HG02623 (cell line): ENCODE measurements at regions not wholly inside any gene's neighbourhood (a gene's known extent, or its start where the extent isn't known, plus 50 kb on each side); places are given as distances from the start of the nearest gene placed in this dataset.

Experiments used
- ATAC-seq: cut with Tn5 transposase; IDR thresholded peaks from one replicate; pipeline ENCODE4 v1.9.1; 2021; ENCODE audit warnings: moderate library complexity; ENCODE audit not compliant: unreplicated experiment

DNA sequence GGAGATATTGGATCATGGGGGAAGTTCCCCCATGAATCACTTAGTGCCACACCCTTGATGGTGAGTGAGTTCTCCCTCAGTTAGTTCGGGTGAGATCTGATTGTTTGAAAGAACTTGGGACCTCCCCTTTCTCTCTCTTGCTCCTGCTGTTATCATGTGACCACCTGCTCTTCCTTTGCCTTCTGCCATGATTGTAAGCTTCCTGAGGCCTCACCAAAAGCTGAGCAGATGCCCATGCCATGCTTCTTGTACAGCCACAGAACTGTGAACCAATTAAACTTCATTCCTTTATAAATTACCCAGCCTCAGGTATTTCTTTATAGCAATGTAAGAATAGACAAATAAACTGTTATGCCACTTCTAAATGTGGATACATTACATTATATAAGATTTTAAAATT is 686.7 kb upstream of the MARCKS start:
- ATAC-seq: no peak

DNA sequence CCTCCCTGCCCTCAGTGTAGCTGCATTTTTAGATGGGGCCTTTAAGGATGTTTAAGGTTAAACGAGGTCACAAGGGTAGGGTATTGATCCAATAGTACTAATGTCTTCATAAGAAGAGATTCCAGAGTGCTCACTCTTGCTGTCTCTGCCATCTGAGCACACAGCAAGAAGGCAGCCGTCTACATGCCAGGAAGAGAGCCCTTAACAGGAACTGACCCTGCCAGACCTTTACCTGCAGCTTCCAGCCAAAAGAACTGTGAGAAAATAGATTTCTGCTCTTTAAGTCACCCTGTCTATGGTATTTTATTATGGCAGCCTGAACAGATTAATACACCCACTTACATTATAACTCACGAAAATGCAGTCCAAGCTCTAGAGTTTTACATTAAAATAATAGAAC is 685.3 kb upstream of the MARCKS start:
- ATAC-seq: no peak

DNA sequence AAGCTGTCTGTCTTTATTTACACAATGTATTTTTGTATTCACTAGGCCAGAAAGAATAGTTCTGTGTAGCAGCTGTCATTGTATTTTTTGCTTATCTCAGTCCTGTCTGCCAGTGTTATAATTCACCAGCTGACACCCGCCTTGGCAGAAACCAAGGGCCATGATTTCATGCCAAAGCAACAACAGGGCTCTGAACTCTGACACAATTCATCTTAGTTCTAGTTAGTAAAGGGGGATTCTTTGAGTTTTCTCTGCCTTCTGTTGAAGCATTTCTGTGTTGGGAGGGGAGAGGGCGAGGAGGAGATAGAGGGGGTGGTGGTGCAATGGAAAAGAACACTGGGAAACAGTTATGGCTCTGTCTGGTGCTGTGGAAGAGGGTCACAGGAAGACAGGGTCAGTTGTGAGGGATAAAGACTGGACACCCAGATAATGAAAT is 684.6 kb upstream of the MARCKS start:
- ATAC-seq: no peak

DNA sequence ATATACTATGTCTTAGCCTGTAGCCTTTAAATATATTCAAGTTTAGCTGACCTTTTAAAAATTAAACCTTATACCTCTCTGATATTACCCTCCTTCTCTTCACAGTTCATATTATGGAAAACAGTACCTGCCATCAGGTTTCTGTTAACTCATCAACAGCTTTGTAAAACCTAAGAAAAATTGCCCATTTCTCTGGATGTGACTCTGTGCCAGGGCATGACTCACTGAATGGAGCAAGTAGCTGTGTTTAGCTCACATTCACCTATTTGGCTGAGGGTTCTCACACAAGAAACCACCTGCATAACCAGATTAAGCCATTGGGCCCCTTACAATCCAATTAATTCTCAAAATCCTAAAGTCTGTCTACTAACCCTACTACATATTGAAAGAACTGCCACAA is 678.8 kb upstream of the MARCKS start:
- ATAC-seq: no peak

DNA sequence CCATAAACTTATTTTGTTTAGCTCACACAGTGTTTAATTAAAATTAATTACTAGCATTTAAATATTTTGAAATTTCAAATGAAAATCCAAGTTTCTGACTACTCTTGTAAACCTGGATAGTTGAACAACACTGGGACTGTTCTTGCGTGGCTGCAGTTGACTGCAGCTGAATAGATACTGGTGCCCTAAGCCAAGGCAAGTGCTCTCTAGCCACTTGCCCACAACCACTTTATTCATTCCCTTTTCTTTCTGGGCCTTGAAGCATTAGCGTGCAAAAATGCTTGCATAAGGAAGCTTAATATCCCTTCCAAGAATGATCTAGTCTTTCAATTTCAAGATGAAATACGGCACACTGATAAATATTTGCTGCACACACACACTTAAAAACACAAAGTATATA is 676.0 kb upstream of the MARCKS start:
- no peak for ATAC-seq

DNA sequence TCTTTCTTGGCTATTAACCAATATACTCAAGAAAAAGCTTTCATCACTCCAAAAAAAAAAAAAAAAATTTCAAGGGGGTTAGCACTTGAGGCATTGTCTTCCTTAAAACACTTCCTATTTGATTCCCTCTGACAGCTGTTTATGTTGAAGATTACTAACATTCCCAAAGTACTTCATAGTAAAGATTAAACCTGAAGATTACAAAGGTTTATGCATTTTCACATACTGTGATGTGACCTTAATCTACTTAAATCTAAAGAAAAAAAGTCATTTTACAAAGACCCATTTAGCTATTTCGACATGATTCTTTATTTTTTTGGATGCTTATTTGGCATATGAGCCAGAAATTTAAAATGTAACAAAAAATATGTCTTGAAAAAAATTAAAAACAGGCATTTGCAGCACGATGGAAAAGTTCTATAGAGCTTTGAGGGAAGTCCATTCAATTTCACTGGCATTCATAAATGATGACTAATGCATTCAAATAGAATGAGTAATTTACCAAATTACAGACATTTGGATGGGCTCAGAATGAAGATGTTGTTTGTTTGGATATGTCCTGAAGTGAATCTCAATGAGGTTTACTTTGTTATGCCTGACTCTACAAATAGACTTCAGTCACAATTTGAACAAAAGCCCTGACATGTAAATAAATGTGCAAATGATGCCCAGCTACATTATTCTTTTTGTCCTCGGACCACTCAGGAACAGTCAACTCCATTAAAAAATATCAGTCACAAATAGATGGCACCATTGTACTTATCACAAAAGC is 674.6 kb upstream of the MARCKS start:
- ATAC-seq: no peak

DNA sequence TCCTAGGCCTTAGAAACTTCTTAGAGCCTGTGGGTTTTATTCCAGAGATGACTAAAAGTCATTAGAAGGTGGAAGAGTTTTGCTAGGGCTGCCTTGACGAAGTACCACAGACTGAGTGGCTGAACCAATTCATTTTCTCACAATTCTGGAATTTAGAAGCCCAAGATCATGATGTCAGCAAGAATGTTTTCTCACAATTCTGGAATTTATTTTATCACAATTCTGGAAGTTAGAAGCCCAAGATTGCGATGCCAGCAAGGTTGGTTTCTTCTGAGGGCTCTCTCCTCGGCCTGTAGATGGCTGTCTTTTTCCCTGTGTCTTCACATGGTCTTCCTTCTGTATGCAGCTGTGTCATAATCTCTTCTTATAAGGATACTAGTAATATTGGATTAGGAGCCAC is 672.9 kb upstream of the MARCKS start:
- no peak for ATAC-seq

DNA sequence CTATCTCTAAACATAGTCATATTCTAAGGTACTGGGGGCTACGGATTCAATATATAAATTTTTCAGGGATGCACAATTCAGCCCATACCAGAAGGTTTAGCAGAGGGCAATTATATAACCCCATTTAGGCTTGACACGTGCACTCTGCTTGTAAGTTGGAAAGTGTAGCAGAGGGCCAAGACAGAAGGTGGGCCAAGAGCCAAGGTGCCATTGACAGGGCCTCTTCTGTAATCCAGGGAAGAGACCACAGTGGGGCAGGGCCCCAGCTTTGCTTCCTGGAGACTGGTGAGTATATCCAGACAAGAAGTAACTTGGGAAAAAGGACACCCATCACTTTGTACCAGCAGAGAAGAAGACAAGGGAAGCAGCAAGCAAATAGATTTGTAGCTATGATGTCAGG is 672.4 kb upstream of the MARCKS start:
- no peak for ATAC-seq

DNA sequence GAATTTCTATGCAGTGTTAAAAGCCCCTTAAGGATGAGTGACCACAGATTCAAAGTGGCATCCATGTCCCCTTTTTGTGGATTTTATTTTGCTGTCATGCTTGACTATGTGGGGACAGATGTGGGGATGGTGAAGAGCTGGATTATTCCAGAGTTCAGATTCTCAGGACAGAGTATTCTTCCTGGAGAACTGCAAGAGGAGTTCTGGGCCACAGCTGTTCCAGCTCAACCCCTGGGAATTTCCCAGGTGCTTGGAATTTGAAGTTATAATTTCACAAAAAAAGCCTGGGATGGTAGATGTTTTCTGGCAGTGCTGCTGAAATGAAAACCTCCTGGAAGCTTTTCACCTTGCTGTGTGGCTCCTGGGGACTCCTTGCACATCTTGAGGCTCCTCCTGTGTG is 671.8 kb upstream of the MARCKS start:
- ATAC-seq: no peak

DNA sequence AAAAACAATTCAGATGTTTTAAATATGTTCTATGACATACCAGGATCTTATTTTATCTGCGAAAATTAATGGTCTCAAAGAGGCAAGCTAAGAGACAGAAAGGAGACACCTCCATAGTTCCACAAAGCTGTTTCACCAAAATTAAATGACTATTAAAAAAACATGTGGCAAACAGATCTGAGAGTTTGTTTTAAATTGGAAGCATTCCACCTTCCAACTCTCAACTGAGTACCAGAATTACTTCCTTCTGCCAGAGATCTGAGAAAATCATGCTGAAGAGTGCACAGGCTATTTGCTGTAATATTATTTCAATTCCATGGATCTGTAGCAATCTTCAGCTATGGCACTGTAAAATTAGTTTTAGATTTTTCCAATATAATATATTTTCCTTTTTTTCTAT is 669.5 kb upstream of the MARCKS start:
- ATAC-seq: no peak

DNA sequence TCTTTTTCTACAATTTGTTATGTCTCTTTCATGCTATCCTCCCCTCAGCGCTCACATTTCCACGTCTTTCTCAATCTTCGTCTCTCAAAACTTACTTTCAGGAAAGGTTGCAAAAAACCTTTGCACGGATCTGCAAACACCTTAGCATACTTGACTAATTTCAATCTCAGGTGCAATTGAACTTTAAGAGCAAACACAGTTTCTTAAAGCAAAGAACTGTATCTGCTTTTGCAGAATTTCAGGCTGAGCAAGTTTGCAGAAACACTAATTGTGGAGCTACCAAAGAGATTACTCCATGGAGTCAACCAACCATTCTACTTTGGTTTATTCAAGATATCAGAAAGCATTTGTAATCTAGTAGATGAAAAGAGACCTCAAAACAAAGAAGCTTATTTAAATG is 668.2 kb upstream of the MARCKS start:
- ATAC-seq: no peak

DNA sequence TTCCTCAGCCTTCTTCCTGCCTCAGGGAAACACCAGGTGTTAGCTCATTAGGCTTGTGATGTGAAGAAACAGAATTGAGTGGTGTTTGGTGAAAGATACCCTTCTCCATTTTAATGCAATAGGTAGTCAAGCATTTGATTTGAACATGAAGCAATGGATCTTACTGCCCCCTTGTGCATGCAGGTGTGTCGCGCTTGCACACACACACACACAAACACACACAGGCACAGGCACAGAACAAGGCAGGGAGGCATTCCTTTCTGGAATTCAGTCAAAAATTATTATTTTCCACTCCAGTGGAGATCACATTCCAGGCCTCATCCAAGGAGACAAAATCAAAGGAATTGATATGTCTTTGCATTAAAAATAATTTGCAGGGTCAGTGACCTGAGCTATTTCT is 667.0 kb upstream of the MARCKS start:
- no peak for ATAC-seq

DNA sequence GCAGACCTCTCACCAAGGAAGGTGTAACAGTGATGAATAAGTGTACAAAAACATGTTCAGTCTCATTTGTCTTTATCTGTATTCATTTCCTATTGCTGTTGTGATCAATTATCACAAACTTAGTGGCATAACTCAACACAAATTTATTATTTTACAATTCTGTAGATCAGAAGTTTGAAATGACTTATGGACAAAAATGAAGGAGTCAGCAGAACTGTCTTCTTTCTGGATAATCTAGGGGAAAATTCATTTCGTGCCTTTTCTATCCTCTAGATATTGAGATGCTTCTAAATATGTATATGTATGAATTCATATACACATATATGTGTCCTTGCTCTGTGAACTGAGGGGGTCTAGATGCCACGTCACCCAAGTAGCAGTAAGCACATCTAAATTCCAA is 663.1 kb upstream of the MARCKS start:
- ATAC-seq: no peak

DNA sequence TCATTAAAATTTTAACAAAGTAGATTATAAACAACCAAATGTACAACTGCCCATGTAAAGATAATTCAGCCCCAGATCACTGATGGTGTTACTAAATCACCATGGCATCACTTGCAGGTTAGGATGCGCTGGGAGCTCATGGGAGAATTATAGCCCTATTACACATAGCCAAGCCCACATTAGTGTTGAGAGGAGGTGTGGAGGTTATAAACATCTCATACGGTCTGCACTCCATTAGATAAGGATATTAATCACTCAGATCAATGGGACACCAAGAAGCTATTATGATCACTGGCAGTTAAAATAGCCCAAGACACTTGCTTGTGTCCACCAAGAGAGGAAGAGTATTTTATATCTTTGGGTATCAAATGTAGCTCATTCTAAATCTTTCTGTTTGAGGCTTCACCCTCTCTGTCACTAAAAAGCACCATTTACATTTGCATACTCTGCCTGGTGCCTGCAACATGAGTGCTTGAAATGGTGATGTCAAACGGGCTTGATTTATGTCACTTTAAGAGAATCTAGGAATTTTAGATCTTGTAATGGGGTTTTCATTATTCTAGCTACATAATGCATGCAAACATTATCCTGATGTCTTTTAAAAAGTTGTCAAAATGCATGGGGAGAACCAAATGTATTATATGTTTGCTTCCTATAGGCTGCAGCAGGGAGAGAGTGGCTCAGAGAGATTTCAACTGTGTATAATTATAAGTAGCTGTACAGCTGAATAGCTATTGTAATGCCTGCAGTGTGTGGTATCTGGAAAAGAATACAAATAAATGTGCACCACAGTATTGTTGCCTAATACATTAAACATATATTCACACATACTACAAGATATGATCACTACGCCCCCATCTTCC is 654.1 kb upstream of the MARCKS start:
- no peak for ATAC-seq

DNA sequence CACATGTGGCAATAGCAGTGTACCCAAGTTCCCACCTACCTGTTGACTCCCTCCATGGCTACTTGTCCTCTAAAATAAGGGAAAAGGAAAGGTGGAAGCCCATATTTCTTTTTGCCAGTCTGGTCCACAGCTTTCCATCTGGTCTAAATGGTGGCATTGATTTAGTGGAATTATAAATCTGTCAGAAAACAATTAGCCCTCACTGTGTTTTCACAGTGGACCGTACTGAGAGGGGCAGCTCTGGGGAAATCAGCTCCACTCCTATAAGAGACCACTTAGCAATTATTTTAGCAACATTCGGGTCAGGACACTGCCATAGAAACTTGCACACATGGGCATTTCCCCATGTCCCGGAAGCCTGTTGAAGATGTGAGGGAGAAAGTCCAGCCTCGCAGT is 653.4 kb upstream of the MARCKS start:
- no peak for ATAC-seq

DNA sequence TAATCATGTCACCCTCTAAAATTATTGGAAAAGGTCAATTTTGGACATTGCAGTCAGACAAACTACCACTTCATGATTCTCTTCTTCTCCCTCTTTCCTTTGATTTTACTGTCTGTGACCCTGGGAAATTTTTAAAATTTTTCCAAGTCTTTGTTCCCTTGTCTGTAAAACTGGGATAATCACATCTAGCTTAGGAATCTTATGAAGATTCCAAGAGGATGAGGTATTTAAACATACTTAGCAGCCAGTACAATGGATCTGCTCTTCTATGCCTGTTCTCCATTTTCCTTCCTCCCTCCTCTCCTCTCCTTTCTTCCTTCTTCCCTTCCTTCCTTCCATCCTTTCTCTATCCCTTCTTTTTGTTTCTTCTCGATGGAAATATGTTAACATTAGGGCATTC is 651.6 kb upstream of the MARCKS start:
- ATAC-seq: no peak

DNA sequence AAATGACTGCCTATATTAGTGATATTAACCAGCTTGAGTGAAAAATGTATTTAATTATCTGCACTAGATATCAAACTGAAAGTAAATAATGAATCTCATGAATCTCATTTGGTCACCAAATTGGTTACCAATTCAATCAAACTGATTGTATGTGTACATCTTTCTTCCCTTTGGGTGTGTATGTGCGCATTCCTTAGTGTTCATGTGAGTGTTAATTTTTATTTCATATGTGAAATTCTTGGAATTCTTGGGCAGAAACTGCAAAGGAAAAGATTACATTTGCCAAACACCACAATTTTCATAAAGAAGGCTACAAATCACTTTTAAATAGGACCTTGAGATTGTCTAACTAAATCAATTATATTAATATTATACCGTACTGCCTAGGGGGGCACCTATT is 648.4 kb upstream of the MARCKS start:
- ATAC-seq: no peak

DNA sequence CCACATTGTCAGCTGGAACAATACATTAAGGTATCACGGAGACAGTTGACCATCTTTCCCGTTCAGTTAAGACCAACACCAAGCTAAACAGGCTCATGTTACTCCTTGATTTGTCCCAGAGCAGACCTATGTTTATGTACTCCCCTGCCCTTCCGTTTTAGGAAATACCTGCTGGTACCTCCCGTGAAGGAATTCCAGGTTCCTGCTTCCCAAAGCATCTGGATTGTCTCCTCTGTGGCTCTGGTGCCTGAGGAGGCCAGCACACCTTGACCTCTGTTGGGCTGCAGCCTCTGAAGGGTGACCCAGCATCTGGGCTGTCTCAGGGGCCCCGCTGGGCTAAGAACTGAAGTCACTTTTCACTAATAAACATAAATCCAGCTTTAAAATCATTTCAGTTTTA is 647.8 kb upstream of the MARCKS start:
- no peak for ATAC-seq

DNA sequence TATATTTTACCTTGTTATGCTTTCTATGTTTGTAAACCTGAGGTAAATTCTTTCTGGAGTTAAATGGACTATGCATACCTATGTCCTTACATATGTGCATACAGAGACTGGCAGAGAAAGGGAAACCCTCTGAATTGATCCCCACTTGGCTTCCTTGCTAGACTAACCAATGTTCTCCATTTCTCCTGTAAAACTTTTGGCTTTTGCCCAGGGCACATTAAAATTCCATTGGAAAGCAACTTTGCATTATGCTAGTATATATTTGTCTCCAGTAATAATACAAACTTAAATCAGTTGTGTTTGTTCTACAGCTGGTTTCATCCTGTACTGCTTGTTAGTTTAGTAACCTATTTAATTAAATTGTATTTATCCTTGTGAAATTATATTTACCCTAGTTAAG is 646.0 kb upstream of the MARCKS start:
- ATAC-seq: no peak

DNA sequence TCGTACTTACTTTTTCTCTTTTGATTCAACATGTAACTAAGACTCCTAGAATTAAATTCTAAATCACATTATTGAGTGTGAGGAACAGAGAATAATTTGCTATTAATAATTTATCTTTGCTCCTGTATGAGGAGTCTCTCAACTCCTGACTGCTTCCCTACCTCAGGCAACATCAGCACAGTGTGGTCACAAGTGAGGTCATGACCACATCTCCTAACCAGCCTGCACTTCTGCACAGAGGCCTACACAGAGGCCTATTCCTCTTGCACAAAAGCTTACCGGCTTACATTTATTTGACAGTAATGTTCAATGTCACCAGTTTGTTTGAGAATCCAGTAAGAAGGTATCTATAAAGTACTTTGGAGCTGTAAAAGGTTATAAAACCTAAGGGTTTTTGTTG is 637.4 kb upstream of the MARCKS start:
- ATAC-seq: no peak

DNA sequence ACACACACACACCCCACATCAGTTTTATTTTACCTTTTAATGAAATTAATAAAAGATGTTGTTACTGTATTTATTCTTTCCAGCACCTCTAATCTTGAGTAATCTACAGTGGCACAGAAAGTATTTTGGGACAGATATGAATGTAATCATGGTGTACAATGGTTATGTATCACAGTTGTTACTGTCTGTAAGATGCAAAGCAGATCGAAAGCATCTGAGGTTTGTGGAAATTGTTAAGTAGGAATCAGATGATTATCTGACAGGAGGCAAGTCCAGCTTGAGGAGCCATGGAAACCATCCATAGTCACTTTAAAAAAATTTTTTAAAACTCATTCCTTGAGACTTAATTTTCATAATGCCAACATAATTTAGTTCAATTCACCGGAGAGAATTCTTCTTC is 636.3 kb upstream of the MARCKS start:
- no peak for ATAC-seq

DNA sequence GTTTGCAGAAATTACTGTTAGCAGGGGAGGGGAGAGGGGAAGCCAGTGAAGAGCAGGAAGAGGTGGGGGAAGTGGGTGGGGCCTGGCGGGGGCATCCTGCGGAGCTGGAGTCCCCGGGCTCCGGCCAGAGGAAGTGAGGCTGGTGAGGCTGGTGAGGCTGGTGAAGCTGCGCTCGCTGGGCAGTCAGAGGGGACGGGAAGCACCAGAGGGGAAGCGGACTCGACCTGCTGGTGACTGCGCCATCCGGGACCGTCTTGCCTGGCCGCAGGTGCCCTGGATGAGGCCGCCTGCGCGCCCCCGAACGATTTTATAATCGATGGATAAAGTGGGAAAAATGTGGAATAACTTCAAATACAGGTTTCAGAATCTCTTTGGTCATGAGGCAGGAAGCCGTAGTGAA is 635.3 kb upstream of the MARCKS start:
- no peak for ATAC-seq
